ENCODE measurements at regions not wholly inside any gene's neighbourhood (a gene's known extent, or its start where the extent isn't known, plus 50 kb on each side); places are given as distances from the start of the nearest gene placed in this dataset.

DNA sequence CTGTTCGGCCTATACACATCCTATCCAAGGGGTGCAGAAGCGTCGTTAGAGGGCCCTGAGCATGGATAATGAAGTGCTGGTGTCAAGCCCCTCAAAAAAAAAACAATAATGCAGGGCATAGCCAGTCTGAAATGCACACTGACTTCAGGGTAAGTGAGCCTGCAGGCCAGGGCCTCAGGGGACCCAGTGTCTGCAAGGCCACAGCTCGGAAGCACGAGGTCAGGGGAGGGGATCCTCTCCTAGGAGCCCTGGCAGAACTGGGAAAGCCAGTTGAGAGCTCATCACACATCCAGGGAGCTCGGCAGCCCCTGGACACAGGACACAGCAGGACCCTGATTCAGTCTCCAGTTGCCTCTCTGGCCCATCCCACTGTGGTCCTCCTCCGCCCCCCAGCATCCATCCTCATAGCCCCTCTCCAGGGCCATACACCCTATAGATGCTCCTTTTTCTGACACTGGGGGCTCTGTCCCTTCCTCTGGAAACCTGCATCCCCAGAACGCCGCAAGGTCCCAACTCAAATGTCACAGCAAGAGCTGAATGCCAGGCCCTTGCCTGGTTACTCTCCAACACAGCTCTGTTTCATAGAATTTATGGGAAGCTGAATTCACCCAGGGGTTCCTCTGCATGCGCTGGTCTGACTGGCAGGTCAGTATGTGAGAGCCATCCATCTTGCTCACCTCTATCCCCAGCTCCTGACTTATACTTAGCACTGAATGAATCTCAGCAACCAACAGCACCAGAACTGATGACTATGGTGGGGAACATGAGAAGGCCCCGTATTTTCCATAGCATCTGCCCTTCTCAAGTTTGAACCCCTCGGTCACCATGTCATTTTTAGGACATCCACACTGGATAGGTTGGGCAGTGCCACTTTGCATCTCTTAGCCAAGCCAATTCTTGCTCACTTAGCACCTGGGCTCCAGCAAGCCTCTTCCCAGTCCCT is 717.0 kb upstream of the IGFBP3 start:
- Mint-ChIP-seq H3K36me3 (no peaks in the 10 kb centered on the region), H3K9me3 (no peaks in the 10 kb centered on the region), H3K4me3 (no peak overlapping the region), H3K4me1 (no peaks in the 10 kb centered on the region), H3K27me3 (no peaks in the 10 kb centered on the region), H3K27ac (no peak overlapping the region)
- ATAC-seq (ENCODE audit: low read depth) (no peak), DNase-seq (ENCODE audit: low spot score in 2 of 2) (no peak)

DNA sequence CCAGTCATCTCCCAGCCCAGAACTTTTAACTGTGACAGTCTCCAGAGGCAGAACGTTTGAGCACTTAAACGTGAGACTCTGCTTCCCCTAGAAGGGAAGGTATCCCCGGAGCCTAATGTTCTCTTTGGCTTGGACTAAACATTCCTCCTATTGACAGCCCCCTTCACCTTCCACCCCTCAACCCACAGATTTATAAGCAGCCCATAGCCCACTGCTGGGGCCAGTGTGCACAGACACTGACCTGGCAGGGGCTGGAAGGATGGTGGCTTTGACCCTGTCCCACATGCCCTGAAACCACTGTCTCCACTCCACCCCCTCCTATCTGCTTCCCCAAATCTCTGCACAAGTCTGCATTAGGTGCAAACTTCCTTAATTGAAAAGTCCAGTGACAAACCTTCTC is 715.0 kb upstream of the IGFBP3 start:
- DNase-seq (ENCODE audit: low spot score in 2 of 2) (no peak), ATAC-seq (ENCODE audit: low read depth) (no peak)
- no peaks in the 10 kb centered on the region for H3K36me3 Mint-ChIP-seq
- no peak overlapping the region for H3K4me3 Mint-ChIP-seq
- no peak overlapping the region for H3K27ac Mint-ChIP-seq
- no peaks in the 10 kb centered on the region for H3K4me1 Mint-ChIP-seq
- no peaks in the 10 kb centered on the region for H3K27me3 Mint-ChIP-seq
- no peaks in the 10 kb centered on the region for H3K9me3 Mint-ChIP-seq

DNA sequence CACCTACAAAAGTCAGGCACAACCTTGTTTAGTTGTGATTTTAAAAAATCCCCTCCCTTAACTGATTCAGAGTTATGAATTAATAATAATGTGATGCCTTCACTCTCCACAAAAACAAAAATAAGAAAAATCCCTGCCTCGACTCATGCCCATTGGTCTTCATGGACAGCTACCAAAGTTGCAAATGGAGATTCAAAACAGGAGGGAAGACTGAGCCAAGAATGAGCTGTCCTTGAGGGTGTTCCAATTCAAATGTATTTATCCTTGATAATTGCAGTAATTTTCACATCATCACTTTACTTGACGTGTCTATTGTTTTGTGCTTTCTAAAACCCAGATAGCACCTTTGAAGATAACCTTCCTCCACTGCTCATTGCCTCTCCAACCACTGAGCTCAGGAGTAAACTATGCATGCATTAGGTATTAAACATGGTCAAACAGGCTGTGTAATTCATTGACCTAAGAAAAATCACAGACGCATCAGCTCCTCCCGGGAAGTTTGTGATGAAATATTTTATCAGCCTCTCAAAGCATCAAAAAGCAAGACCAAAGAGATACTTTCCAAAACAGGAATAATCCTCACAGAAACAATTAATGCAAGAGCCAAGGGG is 712.7 kb upstream of the IGFBP3 start:
- H3K9me3 Mint-ChIP-seq, result no peaks in the 10 kb centered on the region
- H3K27me3 Mint-ChIP-seq, result no peaks in the 10 kb centered on the region
- no peak overlapping the region for H3K4me3 Mint-ChIP-seq
- H3K4me1 Mint-ChIP-seq, result no peaks in the 10 kb centered on the region
- ATAC-seq (ENCODE audit: low read depth) (no peak), DNase-seq (ENCODE audit: low spot score in 2 of 2) (no peak)
- H3K36me3 Mint-ChIP-seq, result no peaks in the 10 kb centered on the region
- no peak overlapping the region for H3K27ac Mint-ChIP-seq

DNA sequence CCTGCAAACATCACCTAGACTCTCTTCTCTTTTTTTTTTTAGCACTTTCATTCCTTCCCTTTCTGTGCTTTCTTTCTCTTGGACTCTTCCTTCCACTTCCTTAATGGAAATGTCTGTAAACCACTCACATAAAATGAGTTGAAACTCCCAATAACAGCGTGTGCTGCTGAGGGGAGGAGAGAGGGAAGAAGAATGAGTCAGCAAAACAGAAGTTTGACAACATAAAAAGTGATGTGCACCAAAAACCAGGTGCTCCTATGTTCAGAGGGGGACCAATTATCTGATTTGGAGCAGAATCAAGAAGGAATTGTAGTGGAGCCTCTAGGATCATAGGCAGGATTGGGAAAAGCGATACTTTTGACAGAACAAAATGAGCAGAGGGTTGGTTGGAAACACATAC is 712.1 kb upstream of the IGFBP3 start:
- no peak overlapping the region for H3K27ac Mint-ChIP-seq
- no peaks in the 10 kb centered on the region for H3K36me3 Mint-ChIP-seq
- no peak for DNase-seq (ENCODE audit: low spot score in 2 of 2)

DNA sequence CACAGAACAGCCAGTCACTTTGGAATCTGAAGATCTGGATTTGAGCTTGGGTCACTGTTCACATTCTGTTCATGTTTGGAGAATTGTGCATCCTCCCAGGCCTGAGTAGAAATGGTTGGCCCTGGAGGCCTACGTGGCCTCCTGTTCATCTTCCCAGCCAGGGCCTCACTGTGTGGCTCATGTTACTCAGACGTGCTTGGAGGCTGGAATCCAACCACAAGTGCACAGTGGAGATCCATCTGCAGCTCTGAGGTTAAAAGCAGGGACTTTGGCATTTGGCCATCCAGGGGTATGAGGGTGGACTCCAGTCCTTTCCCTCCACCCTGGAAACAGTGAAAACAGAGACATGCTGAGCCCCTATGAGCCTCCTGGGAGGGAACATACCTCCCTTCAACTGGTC is 709.0 kb upstream of the IGFBP3 start:
- ATAC-seq (ENCODE audit: low read depth), result no peak
- H3K4me3 Mint-ChIP-seq, result no peak overlapping the region
- no peaks in the 10 kb centered on the region for H3K4me1 Mint-ChIP-seq
- H3K36me3 Mint-ChIP-seq, result no peaks in the 10 kb centered on the region
- DNase-seq (ENCODE audit: low spot score in 2 of 2), result no peak
- no peaks in the 10 kb centered on the region for H3K27me3 Mint-ChIP-seq
- peaks cover 2% of the 10 kb centered on the region for H3K9me3 Mint-ChIP-seq
- H3K27ac Mint-ChIP-seq, result no peak overlapping the region

More for the DNA sequence above, 712.1 kb upstream of the IGFBP3 start:
- Mint-ChIP-seq H3K27me3 (no peaks in the 10 kb centered on the region), H3K9me3 (no peaks in the 10 kb centered on the region), H3K4me3 (no peak overlapping the region), H3K4me1 (no peaks in the 10 kb centered on the region)
- ATAC-seq (ENCODE audit: low read depth), result no peak

DNA sequence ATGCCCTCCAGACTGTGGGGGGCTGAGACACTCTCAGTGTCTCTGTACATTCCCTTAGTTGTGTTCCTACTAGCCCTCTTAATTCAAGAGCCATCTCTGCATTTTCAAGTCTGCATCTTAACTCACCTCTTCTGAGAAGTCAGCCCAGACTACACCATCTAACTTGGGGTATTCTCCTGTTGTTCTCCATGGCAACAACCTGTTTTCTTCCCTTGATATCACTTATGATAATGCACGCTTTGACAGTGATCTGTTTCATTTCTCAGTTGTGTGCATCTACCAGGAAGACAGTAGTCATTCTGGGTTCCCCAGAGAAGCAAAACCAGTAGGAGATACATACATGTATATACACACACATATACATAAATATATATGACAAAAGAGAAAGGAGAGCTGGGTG is 707.3 kb upstream of the IGFBP3 start:
- Mint-ChIP-seq H3K27me3 (no peaks in the 10 kb centered on the region), H3K4me3 (no peak overlapping the region), H3K4me1 (no peaks in the 10 kb centered on the region), H3K36me3 (no peaks in the 10 kb centered on the region), H3K27ac (no peak overlapping the region), H3K9me3 (peaks cover 2% of the 10 kb centered on the region)
- DNase-seq (ENCODE audit: low spot score in 2 of 2), result no peak
- ATAC-seq (ENCODE audit: low read depth), result no peak

DNA sequence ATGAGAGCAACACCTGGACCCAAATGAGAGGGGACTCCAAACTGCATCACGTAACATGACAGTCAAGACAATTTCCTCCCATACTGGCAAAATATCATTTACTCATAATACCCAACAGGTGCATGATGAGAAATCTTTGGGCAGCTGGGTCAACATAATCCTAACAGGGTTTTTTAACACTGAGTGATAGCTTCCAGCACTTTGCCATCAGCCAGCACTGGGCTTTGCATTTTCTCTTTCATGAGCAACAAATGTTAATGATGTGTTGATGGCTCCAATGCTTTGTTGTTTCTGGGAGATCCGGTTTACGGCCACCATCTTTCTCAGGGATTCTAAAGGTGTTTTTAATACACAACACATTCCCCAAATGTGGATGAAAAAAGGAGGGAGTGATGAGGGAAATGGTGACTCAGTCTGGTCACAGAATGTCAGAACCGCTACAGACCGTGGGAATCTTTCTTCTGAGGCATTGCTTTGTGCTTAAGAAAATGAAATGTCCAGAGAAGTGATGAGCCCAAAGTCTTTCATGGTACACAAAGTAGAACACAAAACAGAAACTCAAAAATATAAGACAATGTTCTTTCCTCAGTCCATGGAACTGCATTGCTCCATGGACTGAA is 705.7 kb upstream of the IGFBP3 start:
- no peaks in the 10 kb centered on the region for H3K27me3 Mint-ChIP-seq
- peaks cover 2% of the 10 kb centered on the region for H3K9me3 Mint-ChIP-seq
- H3K36me3 Mint-ChIP-seq, result no peaks in the 10 kb centered on the region
- no peak for ATAC-seq (ENCODE audit: low read depth)
- no peak for DNase-seq (ENCODE audit: low spot score in 2 of 2)
- no peak overlapping the region for H3K4me3 Mint-ChIP-seq
- no peaks in the 10 kb centered on the region for H3K4me1 Mint-ChIP-seq
- H3K27ac Mint-ChIP-seq, result no peak overlapping the region

DNA sequence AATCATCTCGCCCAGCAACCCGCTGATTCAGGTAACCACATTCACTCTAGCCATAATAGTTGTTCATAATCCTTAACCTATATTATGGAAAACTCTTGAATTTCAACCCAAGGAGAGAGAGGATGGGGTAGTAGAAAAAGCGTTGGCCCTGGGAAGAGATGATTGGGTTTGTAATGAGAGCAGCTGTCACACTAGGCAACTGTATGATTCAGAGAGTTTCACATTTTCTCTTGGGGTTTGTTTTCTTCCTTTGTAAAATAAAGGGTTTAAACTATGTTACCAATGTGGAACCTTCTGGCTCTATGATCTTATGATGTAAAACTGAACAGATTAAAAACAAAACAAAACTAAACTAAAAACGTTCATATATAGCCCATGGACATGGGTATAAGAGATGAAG is 705.2 kb upstream of the IGFBP3 start:
- Mint-ChIP-seq H3K27me3 (no peaks in the 10 kb centered on the region), H3K4me3 (no peak overlapping the region), H3K27ac (no peak overlapping the region), H3K36me3 (no peaks in the 10 kb centered on the region), H3K4me1 (no peaks in the 10 kb centered on the region), H3K9me3 (peaks cover 2% of the 10 kb centered on the region)
- DNase-seq (ENCODE audit: low spot score in 2 of 2), result no peak
- ATAC-seq (ENCODE audit: low read depth), result no peak

DNA sequence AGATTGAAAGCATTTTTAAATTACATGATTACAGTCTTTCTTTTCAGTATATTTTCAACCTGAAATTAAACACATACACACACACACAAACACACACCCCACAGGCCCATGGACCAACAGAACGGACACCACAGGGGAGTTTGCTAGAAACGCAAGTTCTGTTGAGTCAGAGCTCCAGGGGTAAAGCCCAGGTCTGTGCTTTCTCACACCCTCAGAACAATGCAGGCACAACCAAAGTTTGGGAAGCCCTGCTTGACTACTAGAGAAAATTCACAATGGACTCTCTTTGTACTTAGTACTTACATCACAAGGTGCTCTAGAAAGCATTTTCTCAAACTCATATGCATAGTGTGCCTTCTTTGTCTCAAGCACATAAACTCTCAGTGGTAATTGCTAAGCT is 704.0 kb upstream of the IGFBP3 start:
- no peak overlapping the region for H3K27ac Mint-ChIP-seq
- H3K27me3 Mint-ChIP-seq, result no peaks in the 10 kb centered on the region
- H3K4me1 Mint-ChIP-seq, result no peaks in the 10 kb centered on the region
- no peaks in the 10 kb centered on the region for H3K36me3 Mint-ChIP-seq
- DNase-seq (ENCODE audit: low spot score in 2 of 2) (no peak), ATAC-seq (ENCODE audit: low read depth) (no peak)
- H3K4me3 Mint-ChIP-seq, result no peak overlapping the region
- H3K9me3 Mint-ChIP-seq, result peaks cover 2% of the 10 kb centered on the region

DNA sequence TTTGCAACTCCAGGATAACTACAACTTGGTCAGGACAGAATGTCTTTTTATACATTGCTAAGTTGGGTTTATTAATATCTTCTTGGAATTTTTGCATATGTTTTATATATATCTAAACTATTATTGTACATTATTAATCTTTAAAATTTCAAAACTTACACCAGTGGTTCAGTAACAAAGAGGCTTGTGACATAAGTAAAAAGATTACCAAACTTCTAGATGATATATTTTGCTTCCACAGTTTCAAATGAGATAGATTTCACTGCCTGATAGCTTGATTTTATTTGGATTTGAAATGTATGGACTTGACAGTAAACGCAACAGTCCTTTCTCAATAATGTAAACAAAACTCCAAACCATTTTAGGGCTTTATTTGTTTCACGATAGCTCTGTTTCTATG is 701.2 kb upstream of the IGFBP3 start:
- no peak overlapping the region for H3K4me3 Mint-ChIP-seq
- ATAC-seq (ENCODE audit: low read depth), result no peak
- H3K36me3 Mint-ChIP-seq, result no peaks in the 10 kb centered on the region
- H3K9me3 Mint-ChIP-seq, result peaks cover 2% of the 10 kb centered on the region
- no peak for DNase-seq (ENCODE audit: low spot score in 2 of 2)
- no peaks in the 10 kb centered on the region for H3K27me3 Mint-ChIP-seq
- H3K4me1 Mint-ChIP-seq, result no peaks in the 10 kb centered on the region
- H3K27ac Mint-ChIP-seq, result no peak overlapping the region

DNA sequence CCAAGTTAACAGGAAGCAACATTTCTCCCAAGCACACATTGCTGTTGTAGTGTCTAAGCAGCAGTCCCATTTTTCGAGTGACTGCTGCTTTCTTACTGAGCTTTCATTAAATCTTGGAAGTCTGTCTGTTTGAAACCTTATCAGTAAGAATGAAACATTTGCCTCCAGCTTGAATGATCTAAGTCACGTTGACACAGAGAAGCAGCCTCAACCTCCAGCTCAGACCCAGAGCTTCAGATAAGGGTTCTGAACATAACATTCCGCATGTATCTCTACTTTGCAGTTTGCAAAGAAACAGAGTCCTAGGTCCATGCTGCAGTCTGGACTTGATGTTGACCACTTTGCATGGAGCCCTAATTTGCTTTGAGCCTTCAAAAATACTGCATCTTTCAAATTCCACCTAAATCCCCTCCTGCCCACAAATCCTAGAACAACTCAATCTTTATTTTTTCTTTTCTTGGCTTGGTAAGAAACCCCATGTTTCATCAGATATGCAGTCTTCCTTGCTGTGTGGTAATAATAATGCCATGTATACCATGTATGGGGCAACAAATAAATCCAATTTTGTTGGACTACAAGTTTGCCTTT is 698.7 kb upstream of the IGFBP3 start:
- DNase-seq (ENCODE audit: low spot score in 2 of 2) (no peak), ATAC-seq (ENCODE audit: low read depth) (no peak)
- Mint-ChIP-seq H3K4me1 (no peaks in the 10 kb centered on the region), H3K9me3 (no peaks in the 10 kb centered on the region), H3K27ac (no peak overlapping the region), H3K36me3 (no peaks in the 10 kb centered on the region), H3K27me3 (no peaks in the 10 kb centered on the region), H3K4me3 (no peak overlapping the region)

DNA sequence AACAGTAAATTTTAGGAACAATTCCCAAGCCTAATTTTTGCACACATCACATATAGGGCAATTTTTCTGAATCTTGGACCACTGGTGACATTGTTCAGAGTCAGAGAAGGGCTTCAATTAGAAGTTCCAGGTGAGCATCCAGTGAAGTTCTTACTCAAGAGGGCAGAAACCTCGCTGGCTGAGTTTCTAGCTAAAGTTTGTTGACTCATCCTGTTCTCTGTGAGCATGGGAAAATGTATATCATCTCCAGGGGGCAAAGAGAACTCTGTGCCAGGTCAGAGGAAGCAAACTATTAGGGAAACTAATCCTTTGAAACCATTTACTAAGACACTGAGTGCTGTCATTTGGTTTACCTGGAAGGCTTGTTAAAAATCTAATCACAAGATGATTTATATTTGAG is 695.6 kb upstream of the IGFBP3 start:
- H3K4me3 Mint-ChIP-seq, result no peak overlapping the region
- no peak for ATAC-seq (ENCODE audit: low read depth)
- H3K4me1 Mint-ChIP-seq, result no peaks in the 10 kb centered on the region
- H3K27ac Mint-ChIP-seq, result no peak overlapping the region
- H3K27me3 Mint-ChIP-seq, result peaks cover 2% of the 10 kb centered on the region
- peaks cover 2% of the 10 kb centered on the region for H3K9me3 Mint-ChIP-seq
- no peak for DNase-seq (ENCODE audit: low spot score in 2 of 2)
- H3K36me3 Mint-ChIP-seq, result no peaks in the 10 kb centered on the region

DNA sequence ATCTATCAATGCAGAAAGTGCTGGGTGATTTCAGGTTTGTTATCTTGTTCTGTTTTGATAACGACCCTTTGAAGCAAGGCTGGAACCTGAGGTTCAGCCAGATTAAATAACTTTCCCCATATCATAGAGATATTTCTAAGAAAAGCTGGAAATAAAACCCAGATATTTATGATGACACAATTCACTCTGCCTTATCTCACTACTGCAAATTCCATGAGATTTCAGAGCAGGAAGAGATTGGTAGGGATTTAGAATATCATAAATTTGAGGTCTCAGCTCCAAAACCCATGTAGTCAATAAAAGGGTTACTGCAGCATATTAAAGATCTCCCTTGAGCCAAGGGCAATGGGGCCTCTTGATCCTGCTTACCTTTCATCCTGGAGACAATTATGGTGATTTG is 692.5 kb upstream of the IGFBP3 start:
- peaks cover 3% of the 10 kb centered on the region for H3K9me3 Mint-ChIP-seq
- no peaks in the 10 kb centered on the region for H3K4me1 Mint-ChIP-seq

DNA sequence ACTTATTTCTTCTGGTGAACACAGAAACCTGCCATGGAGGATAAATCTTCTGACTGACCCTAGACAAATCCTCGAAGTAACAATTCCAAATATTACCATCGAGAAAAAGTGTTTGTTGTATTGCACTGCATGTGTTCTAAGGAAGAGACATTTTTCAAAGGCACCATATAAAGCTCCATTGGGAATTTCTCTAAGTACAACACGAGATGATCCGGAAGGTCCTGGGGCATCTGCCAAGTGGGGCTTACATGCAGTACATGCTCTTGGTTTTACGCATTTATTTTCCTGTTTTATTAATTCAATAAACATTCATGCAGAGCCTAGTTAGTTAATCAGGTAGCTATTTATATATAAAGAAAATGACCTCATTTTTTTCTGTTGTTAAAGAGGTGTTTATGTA is 692.0 kb upstream of the IGFBP3 start:
- H3K9me3 Mint-ChIP-seq, result peaks cover 3% of the 10 kb centered on the region
- H3K36me3 Mint-ChIP-seq, result no peaks in the 10 kb centered on the region
- H3K27me3 Mint-ChIP-seq, result peaks cover 2% of the 10 kb centered on the region
- H3K4me3 Mint-ChIP-seq, result no peak overlapping the region
- no peaks in the 10 kb centered on the region for H3K4me1 Mint-ChIP-seq
- H3K27ac Mint-ChIP-seq, result no peak overlapping the region
- ATAC-seq (ENCODE audit: low read depth) (no peak), DNase-seq (ENCODE audit: low spot score in 2 of 2) (no peak)

More for the DNA sequence above, 692.5 kb upstream of the IGFBP3 start:
- ATAC-seq (ENCODE audit: low read depth) (no peak), DNase-seq (ENCODE audit: low spot score in 2 of 2) (no peak)
- Mint-ChIP-seq H3K36me3 (no peaks in the 10 kb centered on the region), H3K27ac (no peak overlapping the region), H3K27me3 (peaks cover 2% of the 10 kb centered on the region), H3K4me3 (no peak overlapping the region)

Measured in memory B cell (primary cell).